Activated CD8-positive, alpha-beta T cell treated with anti-CD3 and anti-CD28 coated beads, Interleukin-2, amount 10 ng/mL, durations not matched to agents 7 days and 5 days (primary cell): ENCODE measurements at regions not wholly inside any gene's neighbourhood (a gene's known extent, or its start where the extent isn't known, plus 50 kb on each side); places are given as distances from the start of the nearest gene placed in this dataset.
A peak's percentile ranks its signal among the peaks of the same experiment; 100 is the strongest.
"Not testable (repeated sequence)": the region's sequence is repeated elsewhere in the genome, so short reads cannot be mapped to it uniquely, and the experiment has no call there.

Source experiments
- ATAC-seq: fragments of 150-1000 bp; cut with Tn5 transposase; one replicate; pipeline ENCODE4 v1.10.0; 2021; ENCODE audit warnings: moderate library complexity
- CTCF ChIA-PET: fragments of 350-600 bp; sonication (Branson Sonifier 250); formaldehyde crosslinking; loops from one replicate; lab custom pipeline; 2021; ENCODE audit warnings: antibody characterized with exemption; lab: Charles Lee
- POLR2A ChIA-PET: fragments of 350-600 bp; sonication (Branson Sonifier 250); formaldehyde crosslinking; loops from one replicate; lab custom pipeline; 2021; ENCODE audit warnings: antibody characterized with exemption; lab: Charles Lee
- DNase-seq: peaks from one replicate; pipeline ENCODE4 v3.0.0-alpha.2; 2020
- H3K27ac Mint-ChIP-seq: one replicate; pipeline ENCODE4 v1.8.0; 2021; ENCODE audit warnings: mild to moderate bottlenecking, mixed read lengths
- H3K27me3 Mint-ChIP-seq: one replicate; pipeline ENCODE4 v1.8.0; 2021; ENCODE audit warnings: low read depth, mixed read lengths
- H3K36me3 Mint-ChIP-seq: one replicate; pipeline ENCODE4 v1.8.0; 2021; ENCODE audit warnings: low read depth, mixed read lengths
- H3K4me1 Mint-ChIP-seq: one replicate; pipeline ENCODE4 v1.8.0; 2021; ENCODE audit warnings: low read depth, mixed read lengths
- H3K4me3 Mint-ChIP-seq: one replicate; pipeline ENCODE4 v1.8.0; 2021; ENCODE audit warnings: mild to moderate bottlenecking, mixed read lengths
- H3K9me3 Mint-ChIP-seq: one replicate; pipeline ENCODE4 v1.8.0; 2022; ENCODE audit warnings: mixed read lengths; ENCODE audit not compliant: insufficient read depth

DNA sequence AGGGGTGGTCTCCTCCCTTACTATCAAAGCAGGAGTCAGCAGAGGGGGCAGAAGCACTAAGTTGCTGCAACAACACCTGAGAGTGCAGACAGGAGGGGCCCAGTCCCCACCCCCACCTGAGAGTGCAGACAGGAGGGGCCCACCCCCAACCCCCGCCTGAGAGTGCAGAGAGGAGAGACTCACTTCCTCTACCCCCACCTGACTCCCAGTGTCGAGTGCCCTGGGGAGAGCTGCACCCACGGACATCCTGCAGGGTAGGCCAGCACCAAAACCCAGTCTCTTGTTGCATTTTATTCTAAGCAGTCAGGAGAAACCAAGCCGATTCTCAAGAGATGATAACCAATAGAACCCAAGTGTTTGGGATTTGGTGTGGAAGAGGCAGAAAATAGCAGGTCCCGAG lies 78.4 kb downstream of the NAPG start:
- DNase-seq (no peak), ATAC-seq (no peak)
- Mint-ChIP-seq H3K27me3 (peaks cover 2% of the 10 kb centered on the region), H3K4me1 (no peaks in the 10 kb centered on the region), H3K36me3 (no peaks in the 10 kb centered on the region), H3K4me3 (no peak overlapping the region), H3K27ac (no peak overlapping the region), H3K9me3 (no peaks in the 10 kb centered on the region)
- CTCF ChIA-PET, result no interaction called here
- POLR2A ChIA-PET, result no interaction called here

DNA sequence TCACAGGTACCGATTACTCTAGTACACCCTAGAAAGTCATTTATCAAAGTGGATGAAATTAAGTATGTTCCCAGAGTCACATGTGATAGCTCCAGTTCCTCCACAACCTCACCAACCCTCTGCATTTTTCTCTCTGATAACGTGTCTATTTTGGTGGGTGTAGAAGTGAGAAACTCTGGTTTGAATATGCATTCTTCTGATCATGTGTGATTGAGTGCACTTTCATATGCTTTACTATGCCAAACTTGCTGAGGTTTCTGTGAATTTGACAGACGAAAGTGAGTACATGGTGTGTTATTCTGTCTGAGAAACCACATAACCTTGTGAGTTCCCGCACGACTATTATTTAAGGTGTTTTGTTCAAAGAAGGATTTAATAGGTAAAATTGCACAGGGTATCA lies 81.1 kb downstream of the NAPG start:
- H3K27me3 Mint-ChIP-seq, H3K4me3 Mint-ChIP-seq, DNase-seq, CTCF ChIA-PET, POLR2A ChIA-PET, H3K9me3 Mint-ChIP-seq, ATAC-seq, H3K36me3 Mint-ChIP-seq, H3K27ac Mint-ChIP-seq, H3K4me1 Mint-ChIP-seq: not testable (repeated sequence)

DNA sequence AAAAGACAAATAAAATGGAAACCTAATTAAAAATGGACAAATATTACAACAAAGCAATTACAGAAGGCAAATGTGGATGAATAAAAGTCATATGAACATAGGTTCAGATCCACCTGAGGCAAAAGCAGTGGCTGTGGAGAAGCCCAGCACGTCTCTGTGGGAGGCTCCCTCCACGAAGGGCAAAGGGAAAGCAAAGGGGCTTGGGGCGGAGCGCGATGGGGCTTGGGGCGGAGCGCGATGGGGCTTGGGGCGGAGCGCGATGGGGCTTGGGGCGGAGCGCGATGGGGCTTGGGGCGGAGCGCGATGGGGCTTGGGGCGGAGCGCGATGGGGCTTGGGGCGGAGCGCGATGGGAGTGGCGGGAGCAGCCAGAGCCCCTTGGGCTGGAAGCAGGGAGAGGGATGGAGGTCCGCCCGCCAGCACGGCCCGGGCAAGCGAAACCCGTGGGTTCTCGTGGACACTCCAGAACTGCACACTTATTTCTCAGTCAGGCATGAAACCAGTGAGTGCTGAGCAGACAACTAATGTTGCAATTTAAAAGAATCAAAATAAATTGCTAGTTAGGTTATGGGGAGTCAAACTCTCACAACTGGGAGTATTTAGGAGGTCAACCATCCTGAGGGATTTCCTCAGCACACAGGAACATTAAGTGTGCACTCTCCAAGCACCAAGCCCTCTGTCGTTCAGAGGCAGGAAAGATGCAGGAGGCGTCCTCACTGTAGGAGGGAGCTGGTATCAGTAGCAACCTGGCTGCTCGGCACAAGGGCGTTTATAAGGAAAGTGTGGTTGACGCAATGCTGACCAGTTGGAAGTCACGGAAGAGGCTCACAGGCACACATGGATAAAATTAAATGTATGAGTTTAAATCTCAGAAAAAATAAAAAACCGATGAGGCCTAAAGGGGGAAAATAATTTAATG lies 81.8 kb downstream of the NAPG start:
- H3K4me3 Mint-ChIP-seq, H3K27me3 Mint-ChIP-seq, POLR2A ChIA-PET, CTCF ChIA-PET, H3K27ac Mint-ChIP-seq, H3K4me1 Mint-ChIP-seq, DNase-seq, H3K36me3 Mint-ChIP-seq, H3K9me3 Mint-ChIP-seq: not testable (repeated sequence)
- peak; percentile 42 for ATAC-seq

- H3K9me3 Mint-ChIP-seq, DNase-seq, ATAC-seq, H3K4me1 Mint-ChIP-seq, H3K36me3 Mint-ChIP-seq, POLR2A ChIA-PET, H3K27me3 Mint-ChIP-seq, H3K27ac Mint-ChIP-seq, CTCF ChIA-PET, H3K4me3 Mint-ChIP-seq: not testable (repeated sequence)
Observed at GRCh38 chr18:10608450-10608849, 82.6 kb downstream of the NAPG start.

DNA sequence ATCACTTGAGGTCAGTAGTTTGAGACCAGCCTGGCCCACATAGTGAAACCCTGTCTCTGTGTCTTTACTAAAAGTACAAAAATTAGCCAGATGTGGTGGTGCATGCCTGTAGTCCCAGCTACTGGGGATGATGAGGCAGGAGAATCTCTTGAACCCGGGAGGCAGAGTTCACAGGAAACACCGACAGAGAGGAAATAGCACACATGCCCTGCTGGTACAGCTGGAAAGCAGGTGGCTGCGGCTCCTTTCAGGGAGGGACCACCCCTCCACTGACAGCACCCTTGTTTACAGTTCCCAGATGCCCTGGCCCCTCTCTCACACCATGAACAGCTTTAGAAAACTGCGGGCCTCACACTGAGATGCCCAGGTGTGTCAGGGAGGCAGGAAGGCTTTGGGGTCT lies 83.2 kb downstream of the NAPG start:
- CTCF ChIA-PET, POLR2A ChIA-PET: not testable (repeated sequence)

DNA sequence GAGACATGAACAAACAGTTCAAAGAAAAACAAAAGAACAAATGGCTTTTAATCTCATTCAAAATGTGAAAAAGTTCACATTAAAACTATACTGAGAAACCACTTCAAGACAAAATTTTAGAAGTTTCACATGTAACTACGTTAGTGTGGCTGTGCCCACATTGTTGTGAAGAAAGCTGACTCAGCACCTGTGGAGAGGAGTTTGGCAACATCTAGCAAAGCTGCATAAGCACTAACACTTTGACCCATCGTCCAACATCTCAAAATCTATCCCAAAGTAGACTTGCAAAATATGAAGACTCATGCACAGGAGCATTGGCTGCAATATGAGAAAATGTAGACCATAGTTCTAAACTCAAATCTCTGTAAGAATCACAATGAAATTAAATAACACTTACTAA lies 87.4 kb downstream of the NAPG start:
- POLR2A ChIA-PET, CTCF ChIA-PET, H3K36me3 Mint-ChIP-seq, H3K4me1 Mint-ChIP-seq, H3K4me3 Mint-ChIP-seq, DNase-seq, H3K27me3 Mint-ChIP-seq, ATAC-seq, H3K9me3 Mint-ChIP-seq, H3K27ac Mint-ChIP-seq: not testable (repeated sequence)

More for the DNA sequence above, 83.2 kb downstream of the NAPG start:
- not testable (repeated sequence) for H3K4me1 Mint-ChIP-seq, H3K36me3 Mint-ChIP-seq, ATAC-seq, H3K27me3 Mint-ChIP-seq, H3K4me3 Mint-ChIP-seq, H3K9me3 Mint-ChIP-seq, DNase-seq, H3K27ac Mint-ChIP-seq

DNA sequence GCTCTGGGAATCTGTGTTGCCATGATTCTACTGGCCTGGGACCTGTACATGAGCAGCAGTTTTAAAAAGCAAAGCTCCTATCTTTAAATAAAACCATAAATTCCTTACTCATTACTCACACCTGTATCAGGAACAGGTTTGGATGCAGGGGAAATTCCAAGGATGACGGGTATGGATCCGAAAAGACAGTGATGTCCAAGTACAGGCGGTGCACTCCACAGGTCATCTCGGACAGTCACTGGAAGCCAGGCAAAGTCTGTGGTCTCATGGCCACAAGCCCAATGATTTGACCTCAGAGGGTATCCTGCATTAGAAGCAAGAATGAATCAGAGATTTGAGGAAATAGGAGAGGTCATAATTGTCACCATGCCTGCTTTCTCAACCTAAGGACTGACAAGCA lies 90.9 kb downstream of the NAPG start:
- not testable (repeated sequence) for H3K4me1 Mint-ChIP-seq

GRCh38 chr18:10618797-10619196 lies 93.0 kb downstream of the NAPG start:
- H3K4me1 Mint-ChIP-seq, H3K36me3 Mint-ChIP-seq, POLR2A ChIA-PET, DNase-seq, ATAC-seq, H3K4me3 Mint-ChIP-seq, H3K9me3 Mint-ChIP-seq, H3K27ac Mint-ChIP-seq, CTCF ChIA-PET, H3K27me3 Mint-ChIP-seq: not testable (repeated sequence)

More for the DNA sequence above, 90.9 kb downstream of the NAPG start:
- DNase-seq, H3K4me3 Mint-ChIP-seq, ATAC-seq, CTCF ChIA-PET, H3K36me3 Mint-ChIP-seq, H3K27me3 Mint-ChIP-seq, POLR2A ChIA-PET, H3K27ac Mint-ChIP-seq, H3K9me3 Mint-ChIP-seq: not testable (repeated sequence)

DNA sequence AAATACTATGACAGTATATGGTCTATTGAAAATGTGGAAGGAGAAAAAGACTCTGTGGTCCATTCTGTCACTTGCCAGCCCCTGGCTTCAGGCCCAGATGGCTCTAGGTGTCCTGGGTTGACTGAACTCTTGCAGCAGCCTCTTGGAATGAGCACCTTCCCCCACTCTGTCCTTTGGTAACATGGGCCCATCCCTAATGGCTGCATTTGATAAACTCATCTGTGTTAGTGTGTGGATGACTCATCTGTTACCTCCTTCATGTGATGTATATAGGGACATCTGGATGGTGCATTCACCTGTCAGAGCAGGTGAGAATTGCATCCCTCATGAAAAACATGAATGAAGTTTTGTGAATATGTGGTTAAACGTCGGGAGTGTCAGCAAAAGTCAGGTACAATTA lies 93.5 kb downstream of the NAPG start:
- POLR2A ChIA-PET, ATAC-seq, CTCF ChIA-PET, H3K27ac Mint-ChIP-seq, DNase-seq, H3K9me3 Mint-ChIP-seq, H3K4me3 Mint-ChIP-seq, H3K27me3 Mint-ChIP-seq, H3K36me3 Mint-ChIP-seq, H3K4me1 Mint-ChIP-seq: not testable (repeated sequence)

DNA sequence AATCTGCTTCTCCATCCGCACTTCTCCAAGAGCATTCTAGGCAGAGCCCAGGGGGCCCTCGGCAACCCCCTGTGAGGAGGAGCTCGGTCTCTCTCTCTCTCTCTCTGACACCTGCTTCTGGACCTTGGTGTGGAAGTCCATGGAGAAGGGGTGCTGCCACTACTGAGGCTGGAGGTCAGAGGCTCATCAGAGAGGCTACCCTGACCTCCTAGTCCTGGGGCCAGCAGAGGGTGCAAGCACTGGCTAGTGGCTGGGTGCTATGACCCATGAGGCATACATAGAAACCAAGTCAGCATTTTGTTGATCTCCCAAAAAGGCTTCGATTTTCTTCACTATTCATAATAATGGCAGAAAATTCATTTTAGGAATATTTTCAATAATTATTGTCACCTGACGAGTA lies 94.0 kb downstream of the NAPG start:
- DNase-seq, H3K27me3 Mint-ChIP-seq, H3K9me3 Mint-ChIP-seq, ATAC-seq, CTCF ChIA-PET, H3K4me3 Mint-ChIP-seq, H3K36me3 Mint-ChIP-seq, POLR2A ChIA-PET, H3K27ac Mint-ChIP-seq, H3K4me1 Mint-ChIP-seq: not testable (repeated sequence)
